ENCODE measurements at regions not wholly inside any gene's neighbourhood (a gene's known extent, or its start where the extent isn't known, plus 50 kb on each side); places are given as distances from the start of the nearest gene placed in this dataset.

GRCh38 chr2:107407974-107408373 lies 418.7 kb upstream of the RGPD4 start:
- TF ChIP-seq USF2 (IDR thresholded peaks at IDR 0.05; ENCODE audit: borderline replicate concordance, low read depth, low read length) (no peak), CTCF (IDR thresholded peaks at IDR 0.05) (no peak), SIN3A (IDR thresholded peaks at IDR 0.05; ENCODE audit: borderline replicate concordance, low read depth, low read length) (no peak), MAX (IDR thresholded peaks at IDR 0.05; ENCODE audit: low read depth) (no peak)

Measured in SK-N-SH (cell line).